SU-DHL-6 (cell line): ENCODE measurements at regions not wholly inside any gene's neighbourhood (a gene's known extent, or its start where the extent isn't known, plus 50 kb on each side); places are given as distances from the start of the nearest gene placed in this dataset.

Experiments used
- EZH2phosphoT487 ChIP-seq: fragments of 200-600 bp; sonication (generic), shearing (Covaris generic); conservative IDR thresholded peaks from 2 replicates; pipeline ENCODE4 v1.6.1; 2018; ENCODE audit warnings: mild to moderate bottlenecking, antibody characterized with exemption, low read length, moderate library complexity, mixed read lengths
- TF ChIP-seq, protein P1 (sequence below): fragments of 200-600 bp; sonication (generic); IDR thresholded peaks from one replicate; pipeline ENCODE4 v1.5.1; 2017; ENCODE audit warnings: antibody characterized with exemption, mild to moderate bottlenecking, low read length, moderate library complexity; ENCODE audit not compliant: insufficient read depth, poor library complexity, severe bottlenecking

- TF ChIP-seq, protein P1, sequence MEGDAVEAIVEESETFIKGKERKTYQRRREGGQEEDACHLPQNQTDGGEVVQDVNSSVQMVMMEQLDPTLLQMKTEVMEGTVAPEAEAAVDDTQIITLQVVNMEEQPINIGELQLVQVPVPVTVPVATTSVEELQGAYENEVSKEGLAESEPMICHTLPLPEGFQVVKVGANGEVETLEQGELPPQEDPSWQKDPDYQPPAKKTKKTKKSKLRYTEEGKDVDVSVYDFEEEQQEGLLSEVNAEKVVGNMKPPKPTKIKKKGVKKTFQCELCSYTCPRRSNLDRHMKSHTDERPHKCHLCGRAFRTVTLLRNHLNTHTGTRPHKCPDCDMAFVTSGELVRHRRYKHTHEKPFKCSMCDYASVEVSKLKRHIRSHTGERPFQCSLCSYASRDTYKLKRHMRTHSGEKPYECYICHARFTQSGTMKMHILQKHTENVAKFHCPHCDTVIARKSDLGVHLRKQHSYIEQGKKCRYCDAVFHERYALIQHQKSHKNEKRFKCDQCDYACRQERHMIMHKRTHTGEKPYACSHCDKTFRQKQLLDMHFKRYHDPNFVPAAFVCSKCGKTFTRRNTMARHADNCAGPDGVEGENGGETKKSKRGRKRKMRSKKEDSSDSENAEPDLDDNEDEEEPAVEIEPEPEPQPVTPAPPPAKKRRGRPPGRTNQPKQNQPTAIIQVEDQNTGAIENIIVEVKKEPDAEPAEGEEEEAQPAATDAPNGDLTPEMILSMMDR, result no peak
- no peak for TF ChIP-seq EZH2phosphoT487
These were observed 994.1 kb downstream of the TYW1 start for GRCh38 chr7:67990716-67991115.
